DMS53 treated with DMSO at 0.1 percent for 48 hours (cell line): ENCODE measurements at regions not wholly inside any gene's neighbourhood (a gene's known extent, or its start where the extent isn't known, plus 50 kb on each side); places are given as distances from the start of the nearest gene placed in this dataset.
"Not testable (repeated sequence)": the region's sequence is repeated elsewhere in the genome, so short reads cannot be mapped to it uniquely, and the experiment has no call there.

Experiments
- DNase-seq: peaks from one replicate; lab custom pipeline; 2025; ENCODE audit not compliant: unreplicated experiment; lab: John Stamatoyannopoulos, UW

DNA sequence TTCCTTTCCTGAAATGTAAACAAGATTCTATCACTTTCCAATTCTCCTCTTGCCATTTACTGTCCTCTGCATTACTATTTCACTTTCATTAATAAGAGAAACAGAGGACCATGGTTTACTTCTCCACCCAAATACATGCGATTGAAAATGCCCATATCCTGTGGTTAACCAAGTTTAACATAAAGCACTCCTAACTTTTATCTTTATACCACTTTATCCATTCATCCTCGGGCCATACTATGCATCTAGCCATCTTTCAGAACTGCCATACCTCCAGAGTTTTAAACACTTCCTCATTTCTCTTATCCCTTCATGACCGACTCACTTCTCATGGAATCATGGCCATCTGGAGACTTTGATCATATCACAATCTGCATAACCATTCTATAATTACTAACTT lies 1182.3 kb downstream of the CNTNAP5 start:
- DNase-seq = no peak

DNA sequence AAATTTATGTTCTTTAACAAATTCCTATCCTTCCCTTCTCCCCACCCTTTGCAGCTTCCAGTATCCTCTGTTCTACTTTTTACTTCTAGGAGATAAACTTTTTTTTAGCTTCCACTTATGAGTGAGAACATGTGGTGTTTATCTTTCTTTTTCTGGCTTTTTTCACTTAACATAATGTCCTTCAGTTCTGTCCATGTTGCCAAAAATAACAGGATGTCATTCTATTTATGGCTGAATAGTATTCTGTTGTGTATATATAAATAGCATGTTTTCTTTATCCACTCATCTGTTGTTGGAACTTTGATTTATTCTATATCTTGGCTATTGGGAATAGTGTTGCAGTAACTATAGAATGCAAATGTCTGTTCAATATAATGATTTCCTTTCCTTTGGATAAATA lies 1191.2 kb downstream of the CNTNAP5 start:
- no peak for DNase-seq

DNA sequence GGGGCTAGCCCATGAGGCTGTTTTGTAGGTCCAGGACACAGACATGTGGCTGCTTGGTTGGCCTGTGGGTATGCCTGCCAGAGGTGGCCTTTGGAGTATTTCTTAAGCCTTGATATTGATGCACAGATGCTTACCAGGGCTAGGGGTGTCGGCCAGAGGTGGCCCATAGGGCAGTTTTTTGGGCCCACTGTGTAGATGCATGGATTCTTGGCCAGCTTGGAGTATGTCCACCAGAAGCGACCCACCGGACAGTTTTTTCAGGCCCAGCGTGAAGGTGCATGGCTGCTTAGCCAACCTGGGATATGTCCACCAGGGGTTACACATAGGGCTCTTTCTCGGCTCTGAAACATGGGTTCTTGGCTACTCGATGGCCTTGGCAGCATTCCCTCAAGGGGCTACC lies 1199.1 kb downstream of the CNTNAP5 start:
- DNase-seq = no peak

DNA sequence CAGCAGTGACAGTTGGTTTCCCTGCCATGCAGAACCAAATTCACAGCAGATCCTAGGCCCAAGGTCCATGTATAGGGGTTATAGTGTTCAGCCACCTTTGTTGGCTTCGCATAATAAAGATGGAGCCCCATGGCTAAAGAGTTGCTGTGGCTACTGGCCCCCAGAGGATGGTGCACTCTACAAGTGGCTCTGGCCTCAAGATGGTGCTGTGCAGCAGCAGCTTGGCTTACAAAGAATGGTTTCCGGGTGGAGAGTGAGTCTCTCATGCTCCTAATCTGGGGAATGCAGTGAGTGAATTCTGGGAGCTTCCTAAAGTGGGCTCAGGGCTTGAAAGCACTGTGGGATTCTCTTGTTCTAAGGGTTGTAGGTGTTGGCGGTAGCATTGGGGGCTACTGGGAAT lies 1199.7 kb downstream of the CNTNAP5 start:
- no peak for DNase-seq

DNA sequence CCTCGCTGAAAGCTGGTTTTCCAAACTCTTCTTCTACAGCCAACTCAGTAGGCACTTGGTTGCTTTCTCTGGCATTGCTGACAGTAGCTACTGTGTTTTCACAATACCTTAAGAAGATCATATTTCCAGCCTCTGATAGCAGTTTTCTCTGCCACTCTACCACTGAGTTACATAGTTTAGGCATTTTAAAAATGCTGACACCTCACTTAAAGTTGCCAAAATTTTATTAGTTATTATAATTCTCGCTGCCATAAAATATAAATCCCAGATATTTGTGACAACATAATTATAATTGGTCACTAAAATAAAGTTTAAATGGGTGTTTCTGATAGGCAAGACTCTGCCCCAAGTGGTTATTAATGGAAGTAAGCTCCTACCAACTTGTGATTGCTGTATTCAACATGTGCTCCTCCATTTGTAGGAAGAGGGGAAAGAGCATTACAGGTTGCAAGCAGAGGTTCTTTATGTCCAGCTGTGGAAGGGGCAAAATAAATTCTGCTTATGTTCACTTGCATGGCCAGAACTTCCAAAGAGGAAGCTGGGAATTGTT lies 1202.8 kb downstream of the CNTNAP5 start:
- DNase-seq = no peak

DNA sequence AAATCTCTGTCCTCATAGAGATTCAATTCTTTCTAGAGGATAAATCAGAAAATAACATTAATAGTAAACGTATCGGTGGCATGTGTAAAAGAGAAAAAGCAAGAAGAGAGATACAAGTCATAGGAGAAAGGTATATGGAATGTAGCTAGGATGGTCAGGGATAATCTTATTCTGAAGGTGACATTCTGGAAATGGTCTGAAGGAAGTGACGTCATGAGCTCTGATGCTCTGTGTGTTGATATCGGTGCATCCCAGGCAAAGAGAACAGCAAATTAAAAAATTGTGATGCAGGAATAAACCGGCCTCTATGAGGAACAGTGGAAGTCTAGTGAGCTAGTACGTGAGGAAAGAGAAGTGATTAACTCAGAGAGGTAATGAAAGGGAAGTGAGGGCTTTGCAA lies 1215.8 kb downstream of the CNTNAP5 start:
- no peak for DNase-seq

DNA sequence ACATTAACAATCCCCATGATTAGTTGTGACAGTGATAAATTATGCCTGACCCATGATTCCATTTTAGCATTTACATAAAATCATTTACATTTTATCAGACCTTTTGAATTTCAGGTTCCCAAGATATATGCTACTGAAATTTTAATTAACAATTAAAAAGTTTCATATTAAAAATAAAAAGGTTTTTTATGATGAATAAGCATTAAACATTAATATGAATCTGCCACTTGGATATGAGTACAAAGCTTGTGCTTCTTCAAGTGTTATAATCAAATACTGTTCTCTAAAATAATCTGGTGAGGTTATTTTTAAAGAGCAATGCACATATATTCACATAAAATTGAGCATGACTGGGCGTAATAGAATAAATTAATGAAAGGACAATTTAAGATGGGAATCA lies 1218.0 kb downstream of the CNTNAP5 start:
- DNase-seq = no peak

DNA sequence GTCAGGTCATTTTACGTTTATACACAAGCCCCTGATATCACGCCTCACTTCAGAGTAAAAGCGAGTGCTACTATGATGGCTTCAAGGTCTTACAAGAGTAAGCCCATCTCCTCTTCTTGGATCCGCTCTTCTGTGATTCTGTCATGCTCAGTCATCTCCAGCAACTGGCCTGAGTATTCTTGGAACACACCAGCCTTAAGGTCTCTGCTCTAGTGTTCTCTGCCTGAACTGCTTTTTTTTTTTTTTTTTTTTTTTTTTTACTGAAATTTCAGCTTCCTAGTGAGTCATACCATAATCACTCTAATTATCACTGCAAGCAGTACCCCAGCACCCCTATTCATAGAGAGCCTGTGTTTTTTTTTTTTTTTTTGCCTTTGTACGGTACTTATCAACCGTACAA lies 1228.9 kb downstream of the CNTNAP5 start:
- no peak for DNase-seq

DNA sequence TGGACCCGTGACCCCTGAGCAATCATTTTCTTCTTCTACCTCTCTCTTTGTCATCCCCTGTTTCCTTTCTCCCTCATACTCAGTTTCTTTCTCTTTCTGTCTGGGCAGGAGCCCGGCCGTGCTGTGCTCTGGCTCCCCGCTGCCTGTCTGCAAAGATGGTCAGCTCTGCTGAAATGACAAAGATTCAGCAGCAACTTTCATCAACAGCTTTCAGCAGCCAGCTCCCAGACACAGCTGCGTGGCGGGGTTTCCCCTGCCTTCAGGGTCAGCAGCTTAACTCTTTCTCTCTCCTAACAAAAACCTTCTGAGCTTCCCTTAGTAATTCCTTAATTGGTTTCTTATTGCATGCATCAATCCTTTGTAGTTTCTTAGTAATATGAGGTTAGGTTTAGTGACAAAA lies 1234.4 kb downstream of the CNTNAP5 start:
- DNase-seq = no peak

DNA sequence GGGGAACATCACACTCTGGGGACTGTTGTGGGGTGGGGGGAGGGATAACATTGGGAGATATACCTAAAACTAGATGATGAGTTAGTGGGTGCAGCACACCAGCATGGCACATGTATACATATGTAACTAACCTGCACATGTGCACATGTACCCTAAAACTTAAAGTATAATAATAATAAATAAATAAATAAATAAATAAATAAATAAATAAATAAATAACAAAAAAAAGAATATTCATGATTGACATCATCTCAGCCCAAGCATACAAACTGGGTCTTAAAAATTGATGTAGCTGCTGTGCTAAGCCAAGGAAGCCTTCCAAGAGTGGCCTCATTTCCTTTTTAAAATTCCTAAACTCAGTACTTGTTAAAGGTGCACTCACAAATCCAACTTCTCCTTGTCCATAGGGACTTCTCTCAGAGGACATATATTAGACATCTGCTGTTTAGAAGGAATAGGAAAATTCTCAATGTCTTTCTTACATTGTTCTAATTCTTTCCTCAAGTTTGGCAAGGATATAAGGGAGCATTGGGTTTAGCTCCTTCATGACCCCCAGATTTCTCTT lies 1235.4 kb downstream of the CNTNAP5 start:
- DNase-seq = not testable (repeated sequence)

DNA sequence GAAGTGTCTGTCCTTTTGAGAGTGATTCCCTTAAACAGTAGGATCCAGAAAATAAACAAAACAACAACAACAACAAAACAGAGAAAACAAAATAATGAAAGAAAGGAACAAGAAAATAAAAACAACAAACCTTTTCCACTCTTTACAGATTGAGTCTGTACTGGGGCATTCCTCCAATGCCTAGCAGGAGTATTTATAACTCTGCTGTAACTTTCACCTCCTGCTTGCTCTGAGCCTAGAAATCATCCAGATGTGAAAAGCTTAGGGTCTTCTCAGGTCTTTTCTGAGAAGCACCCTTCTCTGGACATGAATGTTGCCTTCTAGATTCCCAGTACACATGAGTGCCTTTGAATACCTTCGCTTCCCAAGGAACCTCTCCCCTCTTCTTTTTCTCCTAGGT lies 1239.4 kb downstream of the CNTNAP5 start:
- no peak for DNase-seq

DNA sequence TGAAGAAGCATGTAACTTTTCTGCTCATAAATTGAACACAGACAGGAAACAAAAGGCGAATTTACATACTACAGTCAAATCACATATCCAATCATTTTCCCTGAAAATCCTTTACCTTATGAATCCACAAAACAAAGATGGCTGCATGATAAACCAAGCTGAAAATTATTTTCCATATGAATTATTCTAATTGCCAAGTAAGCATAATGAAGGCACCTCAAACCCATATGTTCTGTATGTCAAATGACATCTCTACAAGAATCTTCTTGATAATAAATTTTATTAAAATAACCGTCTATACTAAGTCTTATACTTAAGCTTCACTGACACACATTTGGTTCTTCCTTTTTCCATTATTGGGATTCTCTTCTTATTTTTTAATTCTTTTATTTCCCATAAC lies 1242.6 kb downstream of the CNTNAP5 start:
- DNase-seq = no peak

DNA sequence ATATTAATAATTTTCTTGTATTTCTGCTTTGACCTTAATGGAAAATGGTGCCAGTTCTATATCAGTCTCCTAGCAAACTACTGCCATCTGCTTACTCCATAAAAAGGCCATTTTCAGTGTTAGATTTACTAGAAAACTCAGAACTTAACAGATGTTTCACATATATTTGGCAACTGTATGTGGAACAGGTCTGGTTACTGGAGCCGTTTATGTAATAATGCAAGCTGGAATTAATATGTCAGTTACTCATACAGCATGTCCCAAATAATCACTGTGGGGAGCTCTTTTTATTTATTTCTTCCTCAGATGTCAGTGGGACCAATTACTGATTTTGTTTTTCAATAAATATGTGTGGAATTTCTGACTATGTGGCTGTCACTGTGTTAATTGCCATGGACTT lies 1247.6 kb downstream of the CNTNAP5 start:
- no peak for DNase-seq

DNA sequence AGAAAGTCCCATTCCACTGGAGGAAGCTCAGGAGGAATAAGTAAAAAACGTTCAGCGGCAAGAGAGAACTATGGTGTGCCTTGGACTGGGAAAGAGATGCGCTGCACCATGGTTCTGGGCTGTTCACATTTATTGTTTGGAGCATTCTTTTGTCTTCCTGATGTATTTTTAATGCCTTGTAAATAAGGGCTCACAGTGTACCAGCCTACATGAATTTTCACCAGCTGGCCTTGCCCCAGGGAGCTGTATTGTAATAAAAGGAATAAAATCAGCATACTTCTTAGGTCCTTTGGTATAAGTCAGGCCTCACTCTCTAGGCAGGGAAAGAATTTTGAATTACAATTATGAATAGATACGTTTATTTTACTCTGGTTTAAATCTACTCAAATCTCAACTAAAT lies 1249.6 kb downstream of the CNTNAP5 start:
- no peak for DNase-seq

DNA sequence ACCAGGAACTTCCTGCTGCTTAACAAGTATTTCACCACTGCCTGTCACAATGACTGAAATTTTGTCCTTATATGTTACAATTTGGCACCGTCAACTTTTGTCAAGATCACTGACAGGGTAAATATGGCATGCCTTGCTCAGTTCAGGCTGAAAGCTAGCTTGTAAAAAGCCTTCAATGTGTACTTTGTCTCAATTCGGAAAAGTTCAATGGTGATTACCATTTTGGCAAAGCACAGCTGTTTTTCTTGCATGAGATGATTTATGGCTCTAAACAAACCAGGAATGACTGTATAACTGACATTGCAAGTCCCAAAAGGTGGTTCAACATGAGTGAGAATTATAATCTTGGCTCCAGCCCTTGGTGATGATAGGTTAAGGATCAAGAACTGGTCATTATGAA lies 1255.2 kb downstream of the CNTNAP5 start:
- no peak for DNase-seq

DNA sequence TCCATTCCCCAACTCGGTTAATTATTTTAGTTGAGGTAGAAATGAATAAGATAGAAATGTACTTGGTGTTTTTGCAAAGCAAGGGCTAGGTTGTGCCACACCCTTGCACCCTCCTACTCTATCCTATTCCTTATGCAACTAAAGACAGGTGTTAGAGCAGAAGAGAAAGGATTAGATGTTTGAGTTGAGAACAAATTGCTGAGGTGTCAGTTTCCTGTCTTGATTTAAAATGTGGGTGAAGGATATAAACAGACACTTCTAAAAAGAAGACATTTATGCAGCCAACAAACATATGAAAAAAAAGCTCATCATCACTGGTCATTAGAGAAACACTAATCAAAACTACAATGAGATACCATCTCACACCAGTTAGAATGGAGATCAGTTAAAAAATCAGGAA lies 1256.2 kb downstream of the CNTNAP5 start:
- DNase-seq = no peak

DNA sequence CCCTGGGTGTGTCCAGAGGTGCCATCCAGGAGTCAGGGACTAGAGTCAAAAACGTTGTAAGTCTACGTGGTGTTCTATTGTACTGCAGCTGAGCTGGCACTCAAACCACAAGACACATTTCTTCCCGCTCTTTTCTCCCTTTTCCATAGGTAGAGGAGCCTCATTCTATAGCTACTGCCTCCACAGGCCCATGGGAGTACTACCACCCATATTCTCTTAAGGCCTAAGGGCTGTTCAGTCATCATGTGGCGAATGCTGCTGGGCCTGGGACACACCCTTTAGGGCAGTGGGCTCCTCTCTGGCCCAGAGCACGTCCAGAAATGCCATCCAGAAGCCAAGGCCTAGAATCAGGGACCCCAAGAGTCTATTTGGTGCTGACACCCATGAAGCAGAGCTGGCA lies 1271.7 kb downstream of the CNTNAP5 start:
- DNase-seq = no peak

DNA sequence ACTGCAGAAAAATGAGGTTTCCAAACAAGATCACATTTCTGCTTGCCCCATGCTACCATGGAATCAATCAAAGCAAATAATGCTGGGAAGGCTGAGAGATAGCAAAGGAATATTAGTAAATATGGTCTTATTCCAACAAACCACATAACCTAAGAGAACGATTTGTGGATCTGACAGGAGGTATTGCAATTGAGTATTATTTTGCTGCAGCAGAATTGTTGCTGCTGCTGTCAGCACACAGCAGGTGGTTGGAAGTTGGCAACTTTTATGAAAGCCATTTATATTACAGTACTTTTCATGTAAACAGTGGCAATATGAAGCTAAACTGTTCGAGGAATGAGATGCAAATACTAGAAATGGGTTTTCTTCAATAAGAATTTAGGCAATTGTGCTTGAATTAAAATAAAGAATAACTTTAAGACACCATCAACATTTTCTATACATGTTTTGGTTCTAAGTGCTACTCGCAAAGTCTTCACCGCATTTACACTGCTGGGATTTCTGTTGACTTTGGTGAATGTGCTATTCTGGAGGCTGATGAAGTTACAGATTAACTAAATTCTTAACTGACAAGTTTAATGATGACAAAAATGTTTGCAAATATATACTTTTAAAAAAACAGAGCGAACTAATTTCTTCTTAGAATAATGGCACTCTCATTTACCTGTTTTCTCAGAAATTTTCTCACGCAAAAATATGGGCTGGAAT lies 1285.7 kb downstream of the CNTNAP5 start:
- DNase-seq = no peak

DNA sequence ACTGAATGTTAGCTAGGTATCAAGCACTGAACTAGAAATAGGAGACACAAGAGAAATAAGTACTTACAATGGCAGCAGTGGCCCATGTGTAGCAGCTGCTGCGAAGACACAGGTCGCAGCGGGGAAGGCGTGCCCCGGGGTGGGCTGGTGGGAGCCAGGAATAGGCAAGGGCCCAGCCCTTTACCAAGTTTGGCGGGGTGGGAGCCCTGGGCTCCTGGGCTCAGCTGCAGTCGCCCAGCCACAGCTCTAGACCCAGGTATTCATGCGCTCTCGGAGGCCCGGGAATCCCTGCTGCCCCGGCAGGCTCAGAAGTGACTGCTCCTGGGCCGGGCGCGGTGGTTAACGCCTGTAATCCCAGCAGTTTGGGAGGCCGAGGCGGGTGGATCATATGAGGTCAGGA lies 1287.3 kb downstream of the CNTNAP5 start:
- DNase-seq = no peak

DNA sequence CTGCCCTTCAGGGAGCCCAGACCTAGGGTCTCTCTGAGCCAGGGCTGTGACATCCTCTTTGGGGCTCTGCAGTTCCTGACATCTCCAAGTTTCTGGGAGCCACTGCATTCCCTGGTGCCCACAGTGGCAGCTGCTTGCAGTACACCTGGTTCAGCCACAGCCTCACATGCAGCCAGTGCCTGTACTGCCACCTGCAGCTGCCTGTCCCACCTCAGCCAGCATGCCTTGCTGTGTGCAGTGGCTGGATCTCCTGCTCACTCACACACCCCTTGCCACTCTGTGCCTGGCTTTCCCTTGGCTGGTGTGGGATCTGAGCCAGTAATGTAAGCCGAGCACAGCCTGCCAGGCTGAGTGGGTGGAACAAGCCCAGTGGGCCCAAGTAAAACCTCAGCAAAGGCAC lies 1288.7 kb downstream of the CNTNAP5 start:
- no peak for DNase-seq

DNA sequence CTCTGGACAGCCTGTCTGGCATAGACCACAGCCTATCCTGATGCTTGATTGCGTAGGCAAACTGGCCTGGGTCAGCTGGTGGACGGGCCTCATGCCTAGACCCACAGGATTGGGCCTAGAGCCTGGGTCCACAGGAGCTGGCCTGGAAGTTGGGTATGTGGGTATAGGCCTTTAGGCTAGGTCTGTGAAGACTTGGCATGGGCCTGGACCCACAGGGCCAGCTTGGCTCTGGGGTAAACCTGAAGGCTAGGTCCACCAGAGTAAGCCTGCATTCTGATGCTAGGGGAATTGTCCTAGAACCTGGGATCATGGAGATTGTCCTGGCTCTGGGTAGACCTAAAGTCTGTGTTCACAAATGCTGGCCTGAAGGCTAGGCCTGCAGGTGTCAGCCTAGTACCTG lies 1293.7 kb downstream of the CNTNAP5 start:
- DNase-seq = no peak

DNA sequence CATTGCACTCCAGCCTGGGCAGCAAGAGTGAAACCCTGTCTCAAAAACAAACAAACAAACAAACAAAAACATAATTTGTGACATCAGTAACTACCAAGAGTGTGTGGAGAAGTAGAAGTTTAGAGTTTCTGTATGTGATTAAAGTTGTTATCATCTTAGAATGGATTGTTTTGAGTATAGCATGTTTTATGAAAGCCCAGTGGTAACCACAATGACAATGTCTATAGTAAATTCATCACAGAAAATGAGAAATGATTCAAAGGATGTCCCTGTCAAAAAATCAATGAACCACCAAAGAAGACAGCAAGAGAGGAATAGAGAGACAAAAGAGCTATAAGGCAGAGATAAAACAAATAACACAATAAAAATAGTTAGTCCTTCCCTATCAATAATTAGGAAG lies 1299.2 kb downstream of the CNTNAP5 start:
- no peak for DNase-seq

DNA sequence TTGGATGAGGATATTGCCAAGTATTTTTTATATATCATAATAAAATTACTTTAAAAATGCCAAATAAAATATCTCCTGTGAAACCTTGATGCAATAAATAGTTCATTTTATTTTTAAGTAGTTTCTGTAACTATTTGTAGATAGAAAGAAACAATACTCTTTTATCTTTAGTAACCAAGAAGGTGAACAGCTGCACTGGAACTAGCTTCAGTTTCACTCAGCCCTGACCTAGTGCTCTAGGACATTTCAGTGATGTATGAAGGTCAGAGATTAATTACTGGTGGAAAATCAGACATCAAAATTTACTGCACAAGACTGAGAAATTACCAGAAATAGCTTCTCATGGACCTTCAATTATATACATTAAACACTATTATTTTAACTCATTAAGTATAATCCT lies 1305.0 kb downstream of the CNTNAP5 start:
- DNase-seq = no peak
